Calu3 (cell line): ENCODE measurements at regions not wholly inside any gene's neighbourhood (a gene's known extent, or its start where the extent isn't known, plus 50 kb on each side); places are given as distances from the start of the nearest gene placed in this dataset.

ENCODE experiments used
- BruUV-seq: library from RNA; stranded (reverse); fragments of 400-500 nt; replicated peaks from 2 replicates; lab custom pipeline; 2021; lab: Mats Ljungman, UMichigan
- CTCF ChIA-PET: fragments of 300-600 bp; sonication (Branson Sonifier 250); formaldehyde crosslinking; loops from one replicate; lab custom pipeline; 2022; ENCODE audit warnings: antibody characterized with exemption; lab: Charles Lee
- DNase-seq: peaks from one replicate; pipeline ENCODE4 v3.0.0; 2022
- H3K27ac Mint-ChIP-seq: one replicate; pipeline ENCODE4 v1.8.0; 2022; ENCODE audit warnings: mixed read lengths; ENCODE audit not compliant: unreplicated experiment
- H3K27me3 Mint-ChIP-seq: one replicate; pipeline ENCODE4 v1.8.0; 2022; ENCODE audit warnings: mixed read lengths; ENCODE audit not compliant: unreplicated experiment
- H3K36me3 Mint-ChIP-seq: one replicate; pipeline ENCODE4 v1.8.0; 2022; ENCODE audit warnings: mild to moderate bottlenecking, moderate library complexity, mixed read lengths; ENCODE audit not compliant: insufficient read depth, unreplicated experiment
- H3K4me1 Mint-ChIP-seq: one replicate; pipeline ENCODE4 v1.8.0; 2022; ENCODE audit warnings: mild to moderate bottlenecking, low read depth, mixed read lengths; ENCODE audit not compliant: unreplicated experiment
- H3K4me3 Mint-ChIP-seq: one replicate; pipeline ENCODE4 v1.8.0; 2022; ENCODE audit warnings: mild to moderate bottlenecking, low read depth, moderate library complexity, mixed read lengths; ENCODE audit not compliant: unreplicated experiment
- H3K9me3 Mint-ChIP-seq: one replicate; pipeline ENCODE4 v1.8.0; 2022; ENCODE audit warnings: low read depth, mixed read lengths; ENCODE audit not compliant: unreplicated experiment
- CTCF ChIP-seq: fragments of 200-600 bp; IDR thresholded peaks from one replicate; pipeline ENCODE4 v1.8.0; 2022; ENCODE audit warnings: antibody characterized with exemption; ENCODE audit not compliant: unreplicated experiment
- intact Hi-C: fragments of 100-400 bp; cut with micrococcal nuclease; formaldehyde crosslinking; loops from one replicate; pipeline ENCODE4 v1.10.0; 2022; ENCODE audit not compliant: unreplicated experiment

- Mint-ChIP-seq H3K27ac (no peak overlapping the region), H3K9me3 (peaks cover under 1% of the 10 kb centered on the region), H3K27me3 (no peaks in the 10 kb centered on the region), H3K4me1 (peaks cover 11% of the 10 kb centered on the region), H3K36me3 (no peaks in the 10 kb centered on the region), H3K4me3 (no peak overlapping the region)
- intact Hi-C loops, result no loop called here
- no peak for TF ChIP-seq CTCF
- DNase-seq, result no peak
- CTCF ChIA-PET, result no interaction called here
- BruUV-seq, result no TSS peak
Measured at GRCh38 chr12:33265900-33266299, 173.7 kb downstream of the SYT10 start.

GRCh38 chr12:33265033-33265731 lies 174.4 kb downstream of the SYT10 start:
- H3K27me3 Mint-ChIP-seq, result no peaks in the 10 kb centered on the region
- no peak for DNase-seq
- intact Hi-C loops, result no loop called here
- no peak for TF ChIP-seq CTCF
- CTCF ChIA-PET, result interaction anchor here (0.6 kb wide), 1 partner anchor 1907 kb away, joined by 3 read pairs; no protein-coding TSS in a partner anchor
- no peaks in the 10 kb centered on the region for H3K36me3 Mint-ChIP-seq
- no TSS peak for BruUV-seq
- H3K4me1 Mint-ChIP-seq, result peaks cover 11% of the 10 kb centered on the region
- H3K9me3 Mint-ChIP-seq, result peaks cover 2% of the 10 kb centered on the region
- no peak overlapping the region for H3K27ac Mint-ChIP-seq
- H3K4me3 Mint-ChIP-seq, result no peak overlapping the region

GRCh38 chr12:33253178-33253577 lies 186.4 kb downstream of the SYT10 start:
- DNase-seq, result no peak
- intact Hi-C loops, result no loop called here
- peaks cover 11% of the 10 kb centered on the region for H3K4me1 Mint-ChIP-seq
- H3K27me3 Mint-ChIP-seq, result no peaks in the 10 kb centered on the region
- BruUV-seq, result no TSS peak
- CTCF ChIA-PET, result interaction anchor here (0.7 kb wide), 1 partner anchor 24 kb away, joined by 5 read pairs; no protein-coding TSS in a partner anchor
- no peaks in the 10 kb centered on the region for H3K9me3 Mint-ChIP-seq
- H3K27ac Mint-ChIP-seq, result no peak overlapping the region
- H3K36me3 Mint-ChIP-seq, result no peaks in the 10 kb centered on the region
- TF ChIP-seq CTCF, result no peak
- no peak overlapping the region for H3K4me3 Mint-ChIP-seq

GRCh38 chr12:33251548-33251947 lies 188.1 kb downstream of the SYT10 start:
- Mint-ChIP-seq H3K9me3 (no peaks in the 10 kb centered on the region), H3K4me1 (peaks cover 11% of the 10 kb centered on the region), H3K36me3 (no peaks in the 10 kb centered on the region), H3K4me3 (no peak overlapping the region), H3K27ac (no peak overlapping the region), H3K27me3 (no peaks in the 10 kb centered on the region)
- intact Hi-C loops, result no loop called here
- CTCF ChIA-PET, result interaction anchor here (0.7 kb wide), 1 partner anchor 405 kb away, joined by 3 read pairs; no protein-coding TSS in a partner anchor
- no peak for TF ChIP-seq CTCF
- DNase-seq, result no peak
- BruUV-seq, result no TSS peak
